Gastrocnemius medialis (tissue), 4 donors: ENCODE measurements at regions not wholly inside any gene's neighbourhood (a gene's known extent, or its start where the extent isn't known, plus 50 kb on each side); places are given as distances from the start of the nearest gene placed in this dataset.

Source experiments
- ATAC-seq, 2 donors: fragments of 150-250 bp; one replicate each; pipeline ENCODE4 v1.9.1; 2016
- DNase-seq, 2 donors: peaks; one replicate each; pipeline ENCODE4 v3.0.0-alpha.2; 2019
- H3K27ac ChIP-seq, 4 donors: fragments of 200-600 bp; sonication (generic); 1 replicate in 1 of 4; 2 replicates in 3 of 4; pipeline ENCODE4 v1.5.1; 2016 to 2018; ENCODE audit warnings: mild to moderate bottlenecking in 2 of 4, moderate library complexity in 1 of 4
- H3K27me3 ChIP-seq, 3 donors: fragments of 200-600 bp; sonication (generic) in 2 of 3; 1 replicate in 1 of 3; 2 replicates in 2 of 3; pipeline versions ENCODE4 v1.5.1 to v1.6.0; 2016 to 2019; ENCODE audit warnings: mild to moderate bottlenecking in 1 of 3, moderate library complexity in 1 of 3
- H3K36me3 ChIP-seq, 2 donors: fragments of 200-600 bp; sonication (generic) in 1 of 2; one replicate each; pipeline ENCODE4 v1.5.1; 2017 to 2018
- H3K4me1 ChIP-seq, 2 donors: fragments of 200-600 bp; sonication (generic) in 1 of 2; one replicate each; pipeline ENCODE4 v1.5.1; 2016 to 2017; ENCODE audit warnings: mild to moderate bottlenecking in 2 of 2
- H3K4me3 ChIP-seq, 4 donors: fragments of 200-600 bp; sonication (generic) in 3 of 4; 1 replicate in 1 of 4; 2 replicates in 3 of 4; pipeline ENCODE4 v1.5.1; 2016 to 2019; ENCODE audit warnings: mild to moderate bottlenecking in 2 of 4
- H3K9me3 ChIP-seq, 3 donors: fragments of 200-600 bp; sonication (generic) in 2 of 3; 1 replicate in 1 of 3; 2 replicates in 2 of 3; pipeline ENCODE4 v1.5.1; 2016 to 2019
- CTCF ChIP-seq, 5 experiments: fragments of 450-650 bp in 3 of 5; fragments of 200-600 bp in 2 of 5; sonication (generic) in 2 of 5; IDR thresholded peaks in 4 of 5; conservative IDR thresholded peaks in 1 of 5; 1 replicate in 4 of 5; 2 replicates in 1 of 5; pipeline ENCODE4 v1.5.1; 2016 to 2019; ENCODE audit warnings: antibody characterized with exemption in 5 of 5, mild to moderate bottlenecking in 3 of 5, moderate library complexity in 3 of 5
- POLR2A ChIP-seq, 2 donors: fragments of 450-650 bp; IDR thresholded peaks; one replicate each; pipeline ENCODE4 v1.6.1; 2017; ENCODE audit warnings: antibody characterized with exemption in 2 of 2, mild to moderate bottlenecking in 2 of 2, moderate library complexity in 2 of 2
- in situ Hi-C, 4 donors: fragments of 200-750 bp; cut with MboI; loops; one replicate each; pipeline versions ENCODE4 v1.15.0 to v1.8.0; 2017; ENCODE audit warnings: low sequenced_read_pairs in 4 of 4
- intact Hi-C: fragments of 100-400 bp; cut with DNase I; formaldehyde crosslinking; loops from one replicate; pipeline ENCODE4 v1.15.1; 2023; ENCODE audit warnings: low total_unique reads

DNA sequence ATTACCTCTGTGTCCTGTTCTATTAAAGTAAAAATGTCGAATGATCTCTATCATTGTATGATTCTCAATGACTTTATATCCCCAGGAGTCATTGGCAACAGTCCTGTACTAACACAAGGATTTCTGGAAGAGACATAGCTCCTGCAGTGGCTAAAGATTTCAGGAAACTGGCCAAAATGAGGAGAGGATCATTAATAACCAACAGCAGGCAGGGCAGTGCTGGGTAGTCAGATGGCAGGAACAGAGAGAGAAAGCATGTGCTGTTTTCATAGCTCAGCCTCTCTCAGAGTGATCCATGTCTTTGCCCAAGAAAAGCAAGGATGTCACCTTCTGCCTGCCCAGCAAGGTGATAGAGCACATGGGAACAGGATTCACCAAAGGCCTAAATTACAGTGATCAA, 604.7 kb upstream of the PLXNA2 start:
- no peak overlapping the region for H3K4me3 ChIP-seq
- DNase-seq (no peak), ATAC-seq (no peak)
- in situ Hi-C loops (no loop called here), intact Hi-C loops (no loop called here)
- no peaks in the 10 kb centered on the region for H3K9me3 ChIP-seq
- no peaks in the 10 kb centered on the region for H3K27me3 ChIP-seq
- no peaks in the 10 kb centered on the region for H3K4me1 ChIP-seq
- H3K27ac ChIP-seq: no peak overlapping the region
- no peak for TF ChIP-seq POLR2A (IDR thresholded peaks at IDR 0.05)
- TF ChIP-seq CTCF (IDR thresholded peaks at IDR 0.05 in 4 of 5, conservative IDR thresholded peaks at IDR 0.05 in 1 of 5): no peak
- H3K36me3 ChIP-seq: no peaks in the 10 kb centered on the region

- in situ Hi-C loops: no loop called here
- Histone ChIP-seq H3K27me3 (no peaks in the 10 kb centered on the region), H3K36me3 (no peaks in the 10 kb centered on the region), H3K9me3 (no peaks in the 10 kb centered on the region), H3K27ac (no peak overlapping the region), H3K4me1 (no peaks in the 10 kb centered on the region), H3K4me3 (no peak overlapping the region)
- no peak for DNase-seq
- intact Hi-C loops: no loop called here
- TF ChIP-seq CTCF (IDR thresholded peaks at IDR 0.05 in 4 of 5, conservative IDR thresholded peaks at IDR 0.05 in 1 of 5): no peak
- no peak for TF ChIP-seq POLR2A (IDR thresholded peaks at IDR 0.05)
- ATAC-seq: no peak
These were observed 606.3 kb upstream of the PLXNA2 start for GRCh38 chr1:208850442-208850841.

DNA sequence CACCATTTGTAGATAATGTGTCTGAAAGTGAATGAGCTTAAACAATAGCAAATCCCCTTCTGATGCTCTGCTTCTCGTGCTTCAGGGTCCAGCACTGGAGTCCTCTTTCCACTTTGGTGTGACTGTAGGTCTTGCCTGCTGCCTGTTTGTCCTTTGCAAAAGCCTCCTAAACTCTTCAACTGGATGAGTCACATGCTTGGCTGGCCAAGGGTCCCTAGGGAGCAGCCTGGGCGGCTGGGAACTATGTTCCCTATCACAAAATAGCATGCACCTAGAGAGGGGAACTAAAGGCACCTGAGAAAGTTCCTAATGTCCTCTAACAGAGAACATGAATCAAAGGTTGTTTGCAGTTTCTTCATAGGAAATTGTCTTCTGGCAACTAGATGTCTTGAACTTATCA, 607.2 kb upstream of the PLXNA2 start:
- H3K36me3 ChIP-seq: no peaks in the 10 kb centered on the region
- no peaks in the 10 kb centered on the region for H3K27me3 ChIP-seq
- no peaks in the 10 kb centered on the region for H3K4me1 ChIP-seq
- no peak for ATAC-seq
- H3K9me3 ChIP-seq: no peaks in the 10 kb centered on the region
- in situ Hi-C loops (no loop called here), intact Hi-C loops (no loop called here)
- TF ChIP-seq POLR2A (IDR thresholded peaks at IDR 0.05) (no peak), CTCF (IDR thresholded peaks at IDR 0.05 in 4 of 5, conservative IDR thresholded peaks at IDR 0.05 in 1 of 5) (no peak)
- H3K27ac ChIP-seq: no peak overlapping the region
- no peak for DNase-seq
- H3K4me3 ChIP-seq: no peak overlapping the region

DNA sequence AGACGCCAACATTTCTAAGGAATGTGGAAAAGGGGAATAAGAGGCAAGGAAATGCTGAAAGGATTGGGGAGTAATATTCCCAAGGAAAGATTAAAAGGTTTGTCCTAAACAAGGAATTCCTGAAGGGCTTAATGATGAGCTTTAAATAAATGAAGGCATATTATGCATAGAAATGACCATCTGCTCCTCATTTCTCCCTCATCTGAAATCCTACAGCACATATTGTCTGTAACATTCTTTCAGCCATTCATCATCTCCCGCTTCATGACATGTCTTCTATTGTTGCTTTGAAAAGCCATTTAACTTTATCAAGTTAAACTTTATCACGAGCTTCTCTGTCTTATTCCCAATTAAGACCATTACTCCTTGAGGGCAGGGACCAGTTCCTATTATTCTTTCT, 608.7 kb upstream of the PLXNA2 start:
- Histone ChIP-seq H3K4me3 (no peak overlapping the region), H3K4me1 (no peaks in the 10 kb centered on the region), H3K36me3 (no peaks in the 10 kb centered on the region), H3K27me3 (no peaks in the 10 kb centered on the region), H3K9me3 (no peaks in the 10 kb centered on the region), H3K27ac (no peak overlapping the region)
- DNase-seq (no peak), ATAC-seq (no peak)
- TF ChIP-seq POLR2A (IDR thresholded peaks at IDR 0.05) (no peak), CTCF (IDR thresholded peaks at IDR 0.05 in 4 of 5, conservative IDR thresholded peaks at IDR 0.05 in 1 of 5) (no peak)
- in situ Hi-C loops (no loop called here), intact Hi-C loops (no loop called here)

DNA sequence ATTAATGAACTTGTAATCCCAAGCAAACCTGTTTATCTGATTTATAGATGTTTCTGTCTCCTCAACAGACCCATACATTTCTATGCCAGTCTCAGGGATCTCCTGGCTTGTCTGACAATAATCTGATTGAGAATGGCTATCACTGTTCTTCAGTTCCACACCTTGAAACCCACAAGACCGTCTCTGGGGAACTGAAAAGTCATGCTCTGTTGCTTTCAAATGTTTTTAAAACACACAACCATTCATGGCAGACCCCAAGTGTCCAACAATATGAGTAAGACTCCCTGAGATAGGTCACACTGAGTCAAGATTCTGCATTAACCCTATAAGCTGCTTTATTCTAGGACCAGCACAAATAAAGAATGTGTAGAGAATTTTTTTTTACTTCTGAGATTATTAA, 611.2 kb upstream of the PLXNA2 start:
- ATAC-seq: no peak
- no peak overlapping the region for H3K27ac ChIP-seq
- H3K36me3 ChIP-seq: no peaks in the 10 kb centered on the region
- no peak overlapping the region for H3K4me3 ChIP-seq
- no peaks in the 10 kb centered on the region for H3K9me3 ChIP-seq
- no peak for DNase-seq
- TF ChIP-seq CTCF (IDR thresholded peaks at IDR 0.05 in 4 of 5, conservative IDR thresholded peaks at IDR 0.05 in 1 of 5): no peak
- TF ChIP-seq POLR2A (IDR thresholded peaks at IDR 0.05): no peak
- H3K4me1 ChIP-seq: no peaks in the 10 kb centered on the region
- no peaks in the 10 kb centered on the region for H3K27me3 ChIP-seq
- intact Hi-C loops (no loop called here), in situ Hi-C loops (no loop called here)
